LHCN-M2 (cell line): ENCODE measurements at regions not wholly inside any gene's neighbourhood (a gene's known extent, or its start where the extent isn't known, plus 50 kb on each side); places are given as distances from the start of the nearest gene placed in this dataset.

ENCODE experiments used
- DNase-seq: peaks from one replicate; pipeline ENCODE4 v3.0.0-alpha.2; 2012; ENCODE audit warnings: low read depth

DNA sequence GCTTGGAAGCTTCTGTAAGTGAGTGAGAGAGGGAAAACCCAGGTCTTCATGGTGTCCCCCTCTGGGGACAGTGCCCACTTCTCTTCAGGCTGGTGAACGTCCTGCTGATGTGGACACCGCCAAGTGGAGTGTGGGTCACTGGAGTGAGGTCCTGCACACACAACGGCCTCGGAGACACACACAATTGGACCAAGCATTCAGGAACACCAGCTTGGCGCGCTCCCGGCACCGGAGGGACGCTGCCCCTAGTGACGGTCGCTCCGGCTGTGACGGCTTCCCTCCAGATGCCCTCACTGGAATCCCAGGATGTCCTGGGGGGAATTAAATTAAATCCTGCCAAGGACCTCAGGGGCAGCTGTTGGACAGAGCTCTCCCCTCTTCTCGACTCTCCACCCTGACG, 123.1 kb downstream of the ZNF664 start:
- no peak for DNase-seq

DNA sequence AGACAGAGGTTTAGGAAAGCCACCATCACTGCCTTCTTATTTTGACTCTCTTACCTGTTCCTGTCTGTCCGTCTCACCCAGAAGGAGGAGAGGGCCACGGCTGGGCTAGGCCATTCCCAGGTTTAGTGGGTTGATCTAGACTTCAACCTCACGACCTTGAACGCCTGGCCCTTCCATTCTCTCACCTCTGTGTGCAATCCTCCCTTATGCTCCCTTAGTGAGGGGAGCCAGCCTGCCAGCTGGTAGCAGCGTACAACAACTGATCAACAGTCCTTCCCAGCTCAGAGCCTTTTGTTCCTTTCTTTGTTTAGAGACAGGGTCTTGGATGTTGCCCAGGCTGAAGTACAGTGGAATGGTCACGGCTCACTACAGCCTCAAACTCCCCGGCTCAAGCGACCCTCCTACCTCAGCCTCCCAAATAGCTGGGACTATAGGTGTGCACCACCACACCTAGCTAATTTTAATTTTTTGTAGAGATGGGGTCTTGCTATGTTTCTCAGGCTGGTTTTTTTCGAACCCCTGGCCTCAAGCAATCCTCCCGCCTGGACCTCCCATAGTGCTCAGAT, 123.9 kb downstream of the ZNF664 start:
- DNase-seq = no peak

DNA sequence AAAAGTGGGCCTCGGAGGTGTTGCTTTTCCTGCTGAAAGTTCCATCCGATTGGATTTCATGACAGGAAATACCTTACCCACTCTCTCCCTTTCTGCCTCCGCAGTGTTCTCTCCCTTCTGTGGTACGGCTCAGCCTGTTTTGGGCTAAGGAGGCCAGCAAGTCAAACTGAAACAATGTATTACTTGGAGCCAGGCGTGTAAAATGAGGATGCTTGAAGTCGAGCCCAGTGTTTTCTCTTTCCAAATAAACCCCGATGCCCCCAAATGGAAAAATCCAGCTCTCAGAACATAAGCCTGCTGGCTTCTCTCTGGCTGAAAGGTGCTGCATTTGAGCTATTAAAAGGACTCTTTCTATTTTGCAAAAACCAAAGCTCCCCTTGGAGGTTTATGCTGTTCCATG, 124.7 kb downstream of the ZNF664 start:
- no peak for DNase-seq

- DNase-seq = peak; percentile 5
Measured at GRCh38 chr12:124098101-124098757, 125.2 kb downstream of the ZNF664 start.

DNA sequence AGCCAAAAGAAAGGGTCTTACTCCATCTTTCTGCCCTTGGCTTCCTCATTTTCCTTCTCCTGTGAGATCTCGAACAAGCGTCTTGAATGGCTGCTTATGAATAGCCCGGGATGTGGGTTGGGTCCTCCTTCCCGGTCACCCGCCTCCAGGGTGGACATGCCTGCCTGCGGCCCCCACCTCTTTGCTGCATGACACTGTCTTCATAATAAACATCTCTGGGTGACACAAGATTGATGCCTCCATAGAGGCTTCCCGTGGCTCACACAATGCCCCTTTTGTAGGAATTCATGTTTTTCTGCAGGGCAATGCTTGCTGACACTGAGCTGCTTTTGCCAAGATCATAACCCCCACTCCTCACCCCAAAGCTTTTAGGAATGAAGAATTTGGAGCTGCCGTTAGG, 125.9 kb downstream of the ZNF664 start:
- no peak for DNase-seq

DNA sequence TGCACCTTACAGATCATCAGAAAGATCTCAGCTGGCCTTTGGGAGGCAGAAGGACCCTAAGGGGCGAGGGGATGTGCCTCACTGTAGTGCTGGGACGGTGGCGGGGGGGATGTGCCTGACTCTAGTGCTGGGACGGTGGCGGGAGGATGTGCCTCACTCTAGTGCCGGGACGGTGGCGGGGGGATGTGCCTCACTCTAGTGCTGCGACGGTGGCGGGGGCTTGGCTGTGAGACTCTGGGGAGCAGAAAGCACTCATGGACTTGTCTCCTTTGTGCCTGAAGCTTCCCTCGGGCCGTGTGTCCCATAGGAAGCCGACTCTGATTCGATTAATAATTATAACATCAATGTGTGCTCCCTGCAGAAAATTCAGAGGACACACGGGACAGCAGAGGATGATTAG, 126.6 kb downstream of the ZNF664 start:
- DNase-seq = no peak

DNA sequence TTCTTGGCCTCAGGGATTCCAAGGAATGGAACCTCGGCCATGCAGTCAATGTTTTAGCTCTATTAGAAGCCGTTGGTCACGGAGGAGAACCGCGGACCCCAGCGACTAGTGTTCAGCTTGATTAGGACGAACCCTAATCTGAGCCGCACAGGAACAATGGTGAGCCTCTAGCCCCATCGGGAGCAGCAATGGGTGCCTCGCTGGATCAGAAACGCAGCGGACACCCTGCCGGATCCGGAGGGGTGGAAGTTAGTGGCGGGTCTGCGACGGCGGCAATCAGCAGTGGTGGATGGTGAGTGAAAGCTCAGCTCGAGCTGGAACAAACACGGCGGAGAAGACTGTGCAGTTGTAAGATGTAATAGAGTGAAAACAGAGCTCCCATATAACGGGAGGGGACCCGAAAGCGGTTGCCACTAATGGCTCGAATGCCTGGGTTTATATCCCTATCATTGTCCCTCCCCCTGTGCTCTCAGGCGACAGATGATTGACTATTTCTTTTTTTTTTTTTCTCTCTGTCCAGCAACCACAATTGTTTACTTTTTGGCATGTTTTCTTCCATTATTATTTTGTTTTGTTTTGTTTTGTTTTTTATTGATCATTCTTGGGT, 127.7 kb downstream of the ZNF664 start:
- no peak for DNase-seq

- DNase-seq = no peak
Measured at GRCh38 chr12:124105546-124105945, 132.5 kb downstream of the ZNF664 start.

GRCh38 chr12:124107351-124107750, 134.3 kb downstream of the ZNF664 start:
- no peak for DNase-seq

DNA sequence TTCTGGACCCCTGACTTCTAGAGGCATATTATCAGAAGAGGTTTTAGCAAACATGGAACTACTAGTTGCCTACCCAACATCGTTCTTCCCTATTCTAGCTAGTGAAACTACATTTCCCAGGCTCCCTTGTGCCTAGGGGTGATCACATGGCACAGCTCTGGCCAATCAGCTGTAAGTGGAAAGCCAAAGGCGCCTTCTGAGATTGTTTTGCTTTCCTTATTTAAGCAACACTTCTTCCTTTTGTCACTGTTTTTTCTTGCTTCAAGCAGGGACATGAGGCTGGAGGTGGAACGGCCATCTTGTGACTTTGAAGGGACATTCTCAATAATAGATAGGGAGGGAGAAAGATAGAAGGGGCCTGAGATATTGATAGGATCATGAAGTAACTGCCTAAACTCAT, 136.7 kb downstream of the ZNF664 start:
- DNase-seq = peak; percentile 8

GRCh38 chr12:124110372-124110883, 137.4 kb downstream of the ZNF664 start:
- no peak for DNase-seq

- no peak for DNase-seq
Measured at GRCh38 chr12:124111006-124111405, 138.0 kb downstream of the ZNF664 start.

DNA sequence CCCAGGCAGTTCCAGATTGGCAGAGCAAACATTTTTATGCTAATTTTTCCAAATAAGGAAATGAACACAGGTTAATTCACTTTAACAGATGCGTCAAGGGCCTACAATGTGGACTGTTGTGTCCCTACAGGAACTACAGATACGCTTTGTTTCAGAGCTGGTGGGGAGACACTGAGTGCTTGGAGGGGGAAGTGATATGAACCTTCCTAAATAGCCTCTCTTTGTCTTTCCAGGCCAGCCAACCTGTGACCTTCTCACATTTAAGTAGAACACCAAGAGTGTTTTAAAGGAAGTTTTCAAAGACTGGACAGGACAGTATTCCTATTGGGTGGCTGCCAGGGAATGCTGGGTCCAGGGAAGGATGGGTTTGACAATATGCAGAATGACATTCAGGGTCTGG, 141.3 kb downstream of the ZNF664 start:
- DNase-seq = no peak

GRCh38 chr12:124115496-124115895, 142.5 kb downstream of the ZNF664 start:
- DNase-seq = no peak

GRCh38 chr12:124115976-124116690, 143.1 kb downstream of the ZNF664 start:
- DNase-seq = no peak

GRCh38 chr12:124120739-124121138, 147.7 kb downstream of the ZNF664 start:
- DNase-seq = no peak

DNA sequence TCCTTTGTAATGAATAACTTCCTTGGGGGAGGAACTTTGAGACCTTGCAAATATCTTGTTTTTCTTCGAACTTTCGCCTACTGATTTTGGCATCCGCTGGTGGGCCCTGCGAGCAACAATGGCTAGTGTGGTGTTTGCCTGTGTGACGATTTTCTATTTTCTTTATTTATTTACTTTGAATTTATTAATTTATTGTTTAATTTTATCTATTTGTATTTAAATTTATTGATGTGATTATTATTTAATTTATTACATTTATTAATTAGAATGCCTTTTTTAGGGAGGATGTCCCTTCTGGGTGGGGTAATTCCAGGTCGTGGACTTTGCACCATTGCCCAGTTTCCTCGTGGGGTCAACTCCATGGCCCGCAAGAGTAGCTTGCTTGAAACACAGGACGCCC, 149.7 kb downstream of the ZNF664 start:
- no peak for DNase-seq

DNA sequence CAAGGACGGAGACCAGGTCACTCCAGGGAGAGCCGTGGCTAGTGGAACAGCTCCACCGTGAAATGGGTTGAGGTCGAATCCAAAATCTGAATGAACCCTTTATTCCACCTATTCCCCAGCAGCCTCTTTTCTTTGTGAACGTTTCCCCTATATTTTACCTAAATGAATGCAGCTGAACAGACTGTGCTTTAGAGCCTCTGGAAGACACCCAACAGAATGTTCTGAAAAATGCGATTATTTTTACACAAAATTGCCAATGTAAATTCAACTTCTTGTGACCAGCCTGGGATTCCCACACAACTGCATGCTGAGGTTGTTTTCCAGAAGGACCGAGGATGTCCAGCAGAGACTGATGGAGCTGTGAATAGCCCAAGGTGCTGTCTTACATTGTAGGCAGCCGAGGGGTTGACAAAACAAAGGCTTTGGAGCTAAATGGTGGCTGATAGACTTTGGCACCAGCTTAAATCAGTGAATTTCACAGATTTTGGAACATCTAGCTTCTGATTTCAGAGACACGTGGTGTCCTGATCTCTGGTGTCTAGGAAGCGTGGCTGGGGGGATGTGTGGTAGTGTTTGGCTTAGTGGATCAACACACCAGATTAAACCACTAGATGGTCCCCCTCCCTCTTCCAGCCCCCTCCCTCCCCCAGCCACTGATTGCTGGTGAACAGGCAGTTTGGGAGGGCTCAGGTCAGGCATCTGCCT, 150.4 kb downstream of the ZNF664 start:
- no peak for DNase-seq

DNA sequence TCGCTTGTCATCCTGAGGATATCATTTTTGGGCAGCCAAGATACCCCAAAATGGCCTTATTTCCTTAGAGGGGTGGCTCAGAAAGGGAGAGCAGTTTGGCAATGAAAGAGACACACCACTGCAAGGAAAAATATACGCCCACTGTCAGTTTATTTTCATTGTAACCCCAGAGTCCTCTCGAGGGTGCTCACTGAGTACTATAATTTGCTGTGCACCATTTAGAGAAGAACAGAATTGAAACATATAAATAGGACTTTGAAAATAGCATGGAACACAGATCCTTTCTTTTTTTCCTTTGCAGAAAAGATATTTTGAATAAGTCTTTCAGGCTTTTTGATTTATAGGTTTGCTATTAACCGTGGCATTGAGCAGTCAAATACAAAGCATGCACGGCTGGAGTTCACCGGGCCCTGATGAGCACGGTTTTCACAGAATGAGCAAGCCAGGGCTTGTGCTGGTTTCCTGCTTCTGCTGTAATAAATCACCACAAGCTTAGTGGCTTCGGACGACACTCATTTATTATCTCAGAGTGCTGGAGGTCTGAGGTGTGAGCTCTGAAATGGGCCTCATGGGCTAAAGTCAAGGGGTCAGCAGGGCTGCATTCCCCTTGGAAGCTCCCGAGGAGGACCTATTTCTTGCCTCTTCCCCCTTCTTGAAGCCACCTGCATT, 152.3 kb downstream of the ZNF664 start:
- DNase-seq = no peak

GRCh38 chr12:124126950-124127655, 154.1 kb downstream of the ZNF664 start:
- peak; percentile 15 for DNase-seq

DNA sequence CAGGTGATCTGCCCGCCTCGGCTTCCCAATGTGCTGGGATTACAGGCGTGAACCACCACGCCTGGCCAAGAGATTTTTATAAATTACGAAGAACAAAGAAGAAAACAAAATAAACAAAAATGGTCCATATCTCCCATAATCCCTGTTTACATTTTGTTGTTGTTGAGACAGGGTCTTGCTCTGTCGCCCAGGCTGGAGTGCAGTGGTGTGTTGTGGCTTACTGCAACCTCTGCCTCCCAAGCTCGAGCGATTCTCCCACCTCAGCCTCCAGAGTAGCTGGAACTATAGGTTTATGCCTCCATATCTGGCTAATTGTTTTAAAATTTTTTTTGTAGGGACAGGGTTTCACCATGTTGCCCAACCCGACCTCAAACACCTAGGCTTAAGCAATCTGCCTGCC, 156.1 kb downstream of the ZNF664 start:
- no peak for DNase-seq
